ENCODE measurements at regions not wholly inside any gene's neighbourhood (a gene's known extent, or its start where the extent isn't known, plus 50 kb on each side); places are given as distances from the start of the nearest gene placed in this dataset.

DNA sequence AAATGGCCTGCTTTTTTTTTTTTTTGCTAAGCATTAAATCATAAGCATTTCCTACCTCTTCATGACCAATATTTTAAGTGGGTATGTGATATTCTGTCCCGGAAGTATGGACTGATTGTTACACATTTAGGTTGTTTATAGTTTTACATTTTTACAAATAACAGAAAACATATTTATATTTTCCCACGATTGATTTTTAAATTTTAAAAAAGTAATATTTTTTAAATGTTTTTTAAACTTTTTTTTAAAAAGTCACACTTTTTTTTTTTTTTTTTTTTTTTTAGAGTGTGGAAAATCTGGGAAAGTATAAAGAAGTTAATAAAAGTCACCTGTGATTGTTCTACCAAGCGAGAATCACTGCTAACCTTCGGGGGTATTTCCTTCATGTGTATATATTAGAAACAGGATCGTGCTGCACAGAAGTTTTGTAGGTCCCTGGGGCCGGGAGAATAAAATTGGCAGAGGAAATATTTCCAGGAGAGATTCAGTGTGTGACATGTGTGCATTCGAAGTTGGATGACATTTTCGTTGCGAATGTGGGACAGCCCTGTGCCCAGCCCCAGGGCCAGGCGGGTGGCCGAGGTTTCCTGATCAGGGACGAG is 173.1 kb downstream of the CDC5L start:
- peaks cover 17% of the 10 kb centered on the region for H3K4me1 ChIP-seq (ENCODE audit: control insufficient read depth, insufficient read depth, low read length)
- H3K9me3 ChIP-seq (ENCODE audit: control insufficient read depth, insufficient read depth, low read depth, low read length), result no peaks in the 10 kb centered on the region
- CTCF ChIA-PET, result interaction anchor here (0.6 kb wide), 1 partner anchor 22 kb away, joined by 4 read pairs; no protein-coding TSS in a partner anchor
- no peak overlapping the region for H3K27ac ChIP-seq (ENCODE audit: extremely low read depth, low read depth, low read length)
- TF ChIP-seq ZNF449 (tag by site-specific recombination; IDR thresholded peaks at IDR 0.05), result no peak
- peak; percentile 19 for TF ChIP-seq ZBTB26 (tag by site-specific recombination; optimal IDR thresholded peaks at IDR 0.05)
- peak; percentile 34; the same call in 1 of the 2 replicates for TF ChIP-seq ZNF660 (tag by site-specific recombination; IDR thresholded peaks at IDR 0.05)
- TF ChIP-seq ZNF580 (tag by site-specific recombination; IDR thresholded peaks at IDR 0.05), result no peak
- peak; percentile 93 for TF ChIP-seq ZNF362 (tag by site-specific recombination; IDR thresholded peaks at IDR 0.05)
- 0 out of 2 replicates have a peak, but pooled peaks have one; percentile 4 for TF ChIP-seq ZNF654 (tag by site-specific recombination; IDR thresholded peaks at IDR 0.05; ENCODE audit: low read depth)
- peak; percentile 55; the same call in 1 of the 2 replicates for TF ChIP-seq PRDM6 (tag by site-specific recombination; IDR thresholded peaks at IDR 0.05)
- TF ChIP-seq OSR2 (tag by site-specific recombination; IDR thresholded peaks at IDR 0.05), result peak; percentile 64
- TF ChIP-seq IKZF3 (tag by site-specific recombination; IDR thresholded peaks at IDR 0.05), result peak; percentile 37; the same call in 1 of the 2 replicates
- peak; percentile 84 for TF ChIP-seq FEZF1 (tag by site-specific recombination; IDR thresholded peaks at IDR 0.05)
- TF ChIP-seq, protein P1, sequence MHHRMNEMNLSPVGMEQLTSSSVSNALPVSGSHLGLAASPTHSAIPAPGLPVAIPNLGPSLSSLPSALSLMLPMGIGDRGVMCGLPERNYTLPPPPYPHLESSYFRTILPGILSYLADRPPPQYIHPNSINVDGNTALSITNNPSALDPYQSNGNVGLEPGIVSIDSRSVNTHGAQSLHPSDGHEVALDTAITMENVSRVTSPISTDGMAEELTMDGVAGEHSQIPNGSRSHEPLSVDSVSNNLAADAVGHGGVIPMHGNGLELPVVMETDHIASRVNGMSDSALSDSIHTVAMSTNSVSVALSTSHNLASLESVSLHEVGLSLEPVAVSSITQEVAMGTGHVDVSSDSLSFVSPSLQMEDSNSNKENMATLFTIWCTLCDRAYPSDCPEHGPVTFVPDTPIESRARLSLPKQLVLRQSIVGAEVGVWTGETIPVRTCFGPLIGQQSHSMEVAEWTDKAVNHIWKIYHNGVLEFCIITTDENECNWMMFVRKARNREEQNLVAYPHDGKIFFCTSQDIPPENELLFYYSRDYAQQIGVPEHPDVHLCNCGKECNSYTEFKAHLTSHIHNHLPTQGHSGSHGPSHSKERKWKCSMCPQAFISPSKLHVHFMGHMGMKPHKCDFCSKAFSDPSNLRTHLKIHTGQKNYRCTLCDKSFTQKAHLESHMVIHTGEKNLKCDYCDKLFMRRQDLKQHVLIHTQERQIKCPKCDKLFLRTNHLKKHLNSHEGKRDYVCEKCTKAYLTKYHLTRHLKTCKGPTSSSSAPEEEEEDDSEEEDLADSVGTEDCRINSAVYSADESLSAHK (tag by site-specific recombination; IDR thresholded peaks at IDR 0.05), result peak; percentile 50; the same call in 1 of the 2 replicates
- 0 out of 2 replicates have a peak, but pooled peaks have one; percentile 41 for TF ChIP-seq ZNF24 (tag by site-specific recombination; IDR thresholded peaks at IDR 0.05)
- no peak for TF ChIP-seq ZNF776 (tag by site-specific recombination; IDR thresholded peaks at IDR 0.05; ENCODE audit: borderline replicate concordance)
- H3K4me3 ChIP-seq (ENCODE audit: low read depth, low read length), result no peak overlapping the region
- POLR2A ChIA-PET, result no interaction called here
- no peaks in the 10 kb centered on the region for H3K36me3 ChIP-seq (ENCODE audit: control insufficient read depth in 2 of 2, insufficient read depth in 1 of 2, low read length in 2 of 2)

GRCh38 chr6:44561060-44561623 is 173.6 kb downstream of the CDC5L start:
- Histone ChIP-seq H3K36me3 (ENCODE audit: control insufficient read depth in 2 of 2, insufficient read depth in 1 of 2, low read length in 2 of 2) (no peaks in the 10 kb centered on the region), H3K9me3 (ENCODE audit: control insufficient read depth, insufficient read depth, low read depth, low read length) (no peaks in the 10 kb centered on the region), H3K27ac (ENCODE audit: extremely low read depth, low read depth, low read length) (no peak overlapping the region), H3K4me1 (ENCODE audit: control insufficient read depth, insufficient read depth, low read length) (peaks cover 17% of the 10 kb centered on the region), H3K4me3 (ENCODE audit: low read depth, low read length) (no peak overlapping the region)
- ChIA-PET POLR2A (no interaction called here), CTCF (interaction anchor here (0.6 kb wide), 1 partner anchor 21 kb away, joined by 4 read pairs; no protein-coding TSS in a partner anchor)
- 0 out of 2 replicates have a peak, but pooled peaks have one; percentile 9 for TF ChIP-seq ZNF423 (tag by site-specific recombination; IDR thresholded peaks at IDR 0.05)
- TF ChIP-seq WT1 (tag by site-specific recombination; IDR thresholded peaks at IDR 0.05), result peak; percentile 45; the same call in 1 of the 2 replicates
- peak; percentile 67 for TF ChIP-seq GLIS2 (tag by site-specific recombination; IDR thresholded peaks at IDR 0.05)
- TF ChIP-seq ZNF10 (tag by site-specific recombination; IDR thresholded peaks at IDR 0.05), result peak; percentile 53; the same call in 1 of the 2 replicates
- peak; percentile 10; the same call in 1 of the 2 replicates for TF ChIP-seq ZSCAN4 (tag by site-specific recombination; IDR thresholded peaks at IDR 0.05)
- peak; percentile 61 for TF ChIP-seq ZNF335 (tag by site-specific recombination; conservative IDR thresholded peaks at IDR 0.05)
- TF ChIP-seq ZFHX2 (tag by site-specific recombination; conservative IDR thresholded peaks at IDR 0.05), result no peak
- TF ChIP-seq, protein P2, sequence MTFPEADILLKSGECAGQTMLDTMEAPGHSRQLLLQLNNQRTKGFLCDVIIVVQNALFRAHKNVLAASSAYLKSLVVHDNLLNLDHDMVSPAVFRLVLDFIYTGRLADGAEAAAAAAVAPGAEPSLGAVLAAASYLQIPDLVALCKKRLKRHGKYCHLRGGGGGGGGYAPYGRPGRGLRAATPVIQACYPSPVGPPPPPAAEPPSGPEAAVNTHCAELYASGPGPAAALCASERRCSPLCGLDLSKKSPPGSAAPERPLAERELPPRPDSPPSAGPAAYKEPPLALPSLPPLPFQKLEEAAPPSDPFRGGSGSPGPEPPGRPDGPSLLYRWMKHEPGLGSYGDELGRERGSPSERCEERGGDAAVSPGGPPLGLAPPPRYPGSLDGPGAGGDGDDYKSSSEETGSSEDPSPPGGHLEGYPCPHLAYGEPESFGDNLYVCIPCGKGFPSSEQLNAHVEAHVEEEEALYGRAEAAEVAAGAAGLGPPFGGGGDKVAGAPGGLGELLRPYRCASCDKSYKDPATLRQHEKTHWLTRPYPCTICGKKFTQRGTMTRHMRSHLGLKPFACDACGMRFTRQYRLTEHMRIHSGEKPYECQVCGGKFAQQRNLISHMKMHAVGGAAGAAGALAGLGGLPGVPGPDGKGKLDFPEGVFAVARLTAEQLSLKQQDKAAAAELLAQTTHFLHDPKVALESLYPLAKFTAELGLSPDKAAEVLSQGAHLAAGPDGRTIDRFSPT (tag by site-specific recombination; IDR thresholded peaks at IDR 0.05), result peak; percentile 45; the same call in 1 of the 2 replicates
